ENCODE measurements at regions not wholly inside any gene's neighbourhood (a gene's known extent, or its start where the extent isn't known, plus 50 kb on each side); places are given as distances from the start of the nearest gene placed in this dataset.

- no peak overlapping the region for H3K27ac ChIP-seq
- H3K36me3 ChIP-seq (replicated peaks), result no peaks in the 10 kb centered on the region
- in situ Hi-C loops (cut with HindIII; ENCODE audit: low pct_ligation_motif_present, low sequenced_read_pairs), result no loop called here
- no peak for TF ChIP-seq CTCF (IDR thresholded peaks at IDR 0.05; ENCODE audit: low read depth, low read length, missing control alignments)
- no peak overlapping the region for H3K4me3 ChIP-seq (ENCODE audit: low read depth, low read length)
- DNase-seq, result no peak
- H3K27me3 ChIP-seq (replicated peaks), result no peaks in the 10 kb centered on the region
Observed at GRCh38 chr7:52684388-52684787, 351.0 kb upstream of the POM121L12 start.

- Histone ChIP-seq H3K27ac (no peak overlapping the region), H3K27me3 (replicated peaks) (no peaks in the 10 kb centered on the region), H3K4me3 (ENCODE audit: low read depth, low read length) (no peak overlapping the region), H3K36me3 (replicated peaks) (no peaks in the 10 kb centered on the region)
- no peak for DNase-seq
- no peak for TF ChIP-seq CTCF (IDR thresholded peaks at IDR 0.05; ENCODE audit: low read depth, low read length, missing control alignments)
- in situ Hi-C loops (cut with HindIII; ENCODE audit: low pct_ligation_motif_present, low sequenced_read_pairs), result no loop called here
Observed at GRCh38 chr7:52682993-52683392, 352.4 kb upstream of the POM121L12 start.

GRCh38 chr7:52670608-52671225 is 364.7 kb upstream of the POM121L12 start:
- Histone ChIP-seq H3K27me3 (replicated peaks) (no peaks in the 10 kb centered on the region), H3K36me3 (replicated peaks) (no peaks in the 10 kb centered on the region), H3K27ac (no peak overlapping the region), H3K4me3 (ENCODE audit: low read depth, low read length) (no peak overlapping the region)
- no peak for TF ChIP-seq CTCF (IDR thresholded peaks at IDR 0.05; ENCODE audit: low read depth, low read length, missing control alignments)
- in situ Hi-C loops (cut with HindIII; ENCODE audit: low pct_ligation_motif_present, low sequenced_read_pairs), result no loop called here
- DNase-seq, result no peak

- Histone ChIP-seq H3K27me3 (replicated peaks) (no peaks in the 10 kb centered on the region), H3K27ac (no peak overlapping the region), H3K4me3 (ENCODE audit: low read depth, low read length) (no peak overlapping the region), H3K36me3 (replicated peaks) (no peaks in the 10 kb centered on the region)
- TF ChIP-seq CTCF (IDR thresholded peaks at IDR 0.05; ENCODE audit: low read depth, low read length, missing control alignments), result no peak
- in situ Hi-C loops (cut with HindIII; ENCODE audit: low pct_ligation_motif_present, low sequenced_read_pairs), result no loop called here
- DNase-seq, result no peak
Observed at GRCh38 chr7:52669031-52669430, 366.4 kb upstream of the POM121L12 start.

- Histone ChIP-seq H3K27ac (no peak overlapping the region), H3K4me3 (ENCODE audit: low read depth, low read length) (no peak overlapping the region), H3K36me3 (replicated peaks) (no peaks in the 10 kb centered on the region), H3K27me3 (replicated peaks) (no peaks in the 10 kb centered on the region)
- DNase-seq, result no peak
- no peak for TF ChIP-seq CTCF (IDR thresholded peaks at IDR 0.05; ENCODE audit: low read depth, low read length, missing control alignments)
- in situ Hi-C loops (cut with HindIII; ENCODE audit: low pct_ligation_motif_present, low sequenced_read_pairs), result no loop called here
Observed at GRCh38 chr7:52668435-52668834, 367.0 kb upstream of the POM121L12 start.

GRCh38 chr7:52659178-52659577 is 376.3 kb upstream of the POM121L12 start:
- DNase-seq, result no peak
- in situ Hi-C loops (cut with HindIII; ENCODE audit: low pct_ligation_motif_present, low sequenced_read_pairs), result no loop called here
- TF ChIP-seq CTCF (IDR thresholded peaks at IDR 0.05; ENCODE audit: low read depth, low read length, missing control alignments), result no peak
- Histone ChIP-seq H3K27ac (no peak overlapping the region), H3K4me3 (ENCODE audit: low read depth, low read length) (no peak overlapping the region), H3K27me3 (replicated peaks) (no peaks in the 10 kb centered on the region), H3K36me3 (replicated peaks) (no peaks in the 10 kb centered on the region)

Measured in brain microvascular endothelial cell (primary cell).